K562 (cell line): ENCODE measurements at regions not wholly inside any gene's neighbourhood (a gene's known extent, or its start where the extent isn't known, plus 50 kb on each side); places are given as distances from the start of the nearest gene placed in this dataset.

Experiments
- ATAC-seq: fragments of 200-7000 bp; cut with Tn5 transposase; 3 replicates; pipeline ENCODE4 v1.9.1; 2020; ENCODE audit warnings: moderate library complexity
- BruUV-seq: library from RNA; stranded (reverse); fragments of 400-500 nt; replicated peaks from 2 replicates; lab custom pipeline; 2021; lab: Mats Ljungman, UMichigan
- CTCF ChIA-PET: fragments of 300-600 bp; formaldehyde crosslinking; extraction: SDS; loops from one replicate; lab custom pipeline; 2021; ENCODE audit warnings: low intra/inter-chr PET ratio; lab: Yijun Ruan, JAX
- POLR2A ChIA-PET: fragments of 300-600, 350-650 bp; sonication (Branson Sonifier 250); formaldehyde crosslinking; extraction: SDS; loops from one replicate; lab custom pipeline; 2021; ENCODE audit warnings: antibody characterized with exemption, inconsistent platforms; lab: Yijun Ruan, JAX
- DNase-seq, 4 experiments: peaks; one replicate each; pipeline versions ENCODE4 v3.0.0 to v3.0.0-alpha.2; 2011 to 2018; ENCODE audit warnings: low spot score in 3 of 4, mixed read lengths in 3 of 4; ENCODE audit errors: extremely low read depth in 1 of 4
- FAIRE-seq: peaks from 2 replicates; lab custom pipeline; 2011; peaks lifted over from hg19 to GRCh38; lab: Jason Lieb, UNC
- H2AFZ ChIP-seq: 2 replicates; pipeline ENCODE4 v1.6.0; 2011; ENCODE audit warnings: low read depth, low read length, control low read depth, inconsistent platforms
- H3K27ac ChIP-seq: fragments of 200-600 bp; 3 replicates; pipeline ENCODE4 v1.8.0; 2011; ENCODE audit warnings: low read depth, mild to moderate bottlenecking, control low read depth, inconsistent platforms, low read length, moderate library complexity, mixed read lengths; ENCODE audit errors: extremely low read depth
- H3K27me3 ChIP-seq, 2 experiments: fragments of 300-600 bp in 1 of 2; 2 replicates in 1 of 2; 3 replicates in 1 of 2; pipeline versions ENCODE4 v1.6.0 to v1.8.0; 2011; ENCODE audit warnings: inconsistent platforms in 2 of 2, low read length in 2 of 2, mild to moderate bottlenecking in 1 of 2, mixed read lengths in 1 of 2, moderate library complexity in 1 of 2; ENCODE audit not compliant: control insufficient read depth in 2 of 2, insufficient read depth in 2 of 2
- H3K36me3 ChIP-seq: fragments of 300-600 bp; 3 replicates; pipeline ENCODE4 v1.8.0; 2011; ENCODE audit warnings: mild to moderate bottlenecking, low read length, inconsistent platforms; ENCODE audit not compliant: control insufficient read depth, insufficient read depth
- H3K4me1 ChIP-seq, 2 experiments: fragments of 200-600 bp in 1 of 2; replicated peaks in 1 of 2; 2 replicates in 1 of 2; 3 replicates in 1 of 2; pipeline versions ENCODE4 v1.5.1 to v1.8.0; 2011; ENCODE audit warnings: inconsistent platforms in 2 of 2, low read length in 2 of 2, mild to moderate bottlenecking in 1 of 2, mixed read lengths in 1 of 2, moderate library complexity in 1 of 2; ENCODE audit not compliant: control insufficient read depth in 2 of 2, insufficient read depth in 2 of 2
- H3K4me2 ChIP-seq: 2 replicates; pipeline ENCODE4 v1.6.1; 2011; ENCODE audit warnings: low read length, control low read depth, inconsistent platforms, mixed read lengths; ENCODE audit not compliant: insufficient read depth
- H3K4me3 ChIP-seq: fragments of 200-600 bp; sonication (generic), shearing (Covaris generic); 2 replicates; pipeline ENCODE4 v1.5.1; 2016; ENCODE audit warnings: control low read depth, inconsistent platforms
- H3K79me2 ChIP-seq: fragments of 200-600 bp; 3 replicates; pipeline ENCODE4 v1.8.0; 2011; ENCODE audit warnings: low read length, inconsistent platforms; ENCODE audit not compliant: control insufficient read depth, insufficient read depth
- H3K9ac ChIP-seq, 2 experiments: 2 replicates each; pipeline versions ENCODE4 v1.6.0 to v1.6.1; 2011; ENCODE audit warnings: low read depth in 2 of 2, low read length in 2 of 2, control low read depth in 1 of 2, inconsistent platforms in 1 of 2, mild to moderate bottlenecking in 1 of 2, mixed read lengths in 1 of 2; ENCODE audit not compliant: insufficient read depth in 1 of 2
- H3K9me1 ChIP-seq: one replicate; pipeline ENCODE4 v1.6.0; 2011; ENCODE audit warnings: inconsistent platforms, mild to moderate bottlenecking, low read length, moderate library complexity; ENCODE audit not compliant: control insufficient read depth, insufficient read depth
- H3K9me3 ChIP-seq: replicated peaks from 2 replicates; pipeline ENCODE4 v1.5.1; 2011; ENCODE audit warnings: low read depth, low read length, inconsistent platforms; ENCODE audit not compliant: control insufficient read depth, insufficient read depth
- H4K20me1 ChIP-seq: replicated peaks from 2 replicates; pipeline ENCODE4 v1.6.1; 2011; ENCODE audit warnings: low read length, inconsistent platforms, mixed read lengths; ENCODE audit not compliant: control insufficient read depth, insufficient read depth
- GATAD2B ChIP-seq: fragments of 450-650 bp; IDR thresholded peaks from 2 replicates; pipeline ENCODE4 v1.6.1; 2017; ENCODE audit warnings: mild to moderate bottlenecking, borderline replicate concordance
- MTA1 ChIP-seq: fragments of 450-650 bp; IDR thresholded peaks from 2 replicates; pipeline ENCODE4 v1.6.1; 2017; ENCODE audit warnings: borderline replicate concordance
- RCOR1 ChIP-seq, 2 experiments: IDR thresholded peaks; 2 replicates each; pipeline ENCODE4 v1.6.1; 2012; ENCODE audit warnings: low read depth in 2 of 2, low read length in 2 of 2, borderline replicate concordance in 1 of 2, improper control_type of control experiment in 1 of 2
- ZNF232 ChIP-seq: sonication (generic); formaldehyde crosslinking; IDR thresholded peaks from 2 replicates; pipeline ENCODE4 v1.8.0; 2022; ENCODE audit warnings: mild to moderate bottlenecking, missing genetic modification reagents
- in situ Hi-C: fragments of 300-500 bp; cut with MboI; formaldehyde crosslinking; loops from 4 replicates; pipeline ENCODE4 v1.15.0; 2018; ENCODE audit warnings: inconsistent platforms, mixed read lengths
- intact Hi-C: fragments of 100-400 bp; cut with micrococcal nuclease; formaldehyde crosslinking; loops from 2 replicates; pipeline ENCODE4 v1.14.2; 2022
- TF ChIP-seq, protein P1 (sequence below): fragments of 450-650 bp; IDR thresholded peaks from 2 replicates; pipeline ENCODE4 v1.7.1; 2018; ENCODE audit warnings: mild to moderate bottlenecking, low read depth; ENCODE audit not compliant: partially characterized antibody

- Histone ChIP-seq H3K9me3 (no peaks in the 10 kb centered on the region; the same call in 1 of the 2 replicates), H3K4me3 (no peak overlapping the region), H3K9me1 (no peaks in the 10 kb centered on the region), H3K9ac (no peak overlapping the region), H3K36me3 (no peaks in the 10 kb centered on the region), H3K79me2 (no peaks in the 10 kb centered on the region)
- no peak for ATAC-seq
- FAIRE-seq: no peak
- POLR2A ChIA-PET: no interaction called here
- in situ Hi-C loops: no loop called here
- TF ChIP-seq MTA1 (no peak), ZNF232 (CRISPR knock-in tag) (no peak), RCOR1 (IDR thresholded peaks at IDR 0.05; ENCODE audit: borderline replicate concordance in 1 of 2, low read depth in 2 of 2, low read length in 2 of 2) (no peak), GATAD2B (no peak)
- TF ChIP-seq, protein P1, sequence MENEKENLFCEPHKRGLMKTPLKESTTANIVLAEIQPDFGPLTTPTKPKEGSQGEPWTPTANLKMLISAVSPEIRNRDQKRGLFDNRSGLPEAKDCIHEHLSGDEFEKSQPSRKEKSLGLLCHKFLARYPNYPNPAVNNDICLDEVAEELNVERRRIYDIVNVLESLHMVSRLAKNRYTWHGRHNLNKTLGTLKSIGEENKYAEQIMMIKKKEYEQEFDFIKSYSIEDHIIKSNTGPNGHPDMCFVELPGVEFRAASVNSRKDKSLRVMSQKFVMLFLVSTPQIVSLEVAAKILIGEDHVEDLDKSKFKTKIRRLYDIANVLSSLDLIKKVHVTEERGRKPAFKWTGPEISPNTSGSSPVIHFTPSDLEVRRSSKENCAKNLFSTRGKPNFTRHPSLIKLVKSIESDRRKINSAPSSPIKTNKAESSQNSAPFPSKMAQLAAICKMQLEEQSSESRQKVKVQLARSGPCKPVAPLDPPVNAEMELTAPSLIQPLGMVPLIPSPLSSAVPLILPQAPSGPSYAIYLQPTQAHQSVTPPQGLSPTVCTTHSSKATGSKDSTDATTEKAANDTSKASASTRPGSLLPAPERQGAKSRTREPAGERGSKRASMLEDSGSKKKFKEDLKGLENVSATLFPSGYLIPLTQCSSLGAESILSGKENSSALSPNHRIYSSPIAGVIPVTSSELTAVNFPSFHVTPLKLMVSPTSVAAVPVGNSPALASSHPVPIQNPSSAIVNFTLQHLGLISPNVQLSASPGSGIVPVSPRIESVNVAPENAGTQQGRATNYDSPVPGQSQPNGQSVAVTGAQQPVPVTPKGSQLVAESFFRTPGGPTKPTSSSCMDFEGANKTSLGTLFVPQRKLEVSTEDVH: no peak
- TF ChIP-seq, all 486 proteins: peak for 0
- H3K27ac ChIP-seq: no peak overlapping the region
- CTCF ChIA-PET: no interaction called here
- no peaks in the 10 kb centered on the region for H3K27me3 ChIP-seq
- H3K4me1 ChIP-seq: no peaks in the 10 kb centered on the region
- no peak overlapping the region for H2AFZ ChIP-seq
- BruUV-seq: no TSS peak
- H3K4me2 ChIP-seq: no peak overlapping the region
- no peak for DNase-seq
- no peaks in the 10 kb centered on the region for H4K20me1 ChIP-seq
- intact Hi-C loops: no loop called here
Observed at GRCh38 chr1:187280031-187280430, 451.3 kb downstream of the PLA2G4A start.
